Naive thymus-derived CD4-positive, alpha-beta T cell (primary cell): ENCODE measurements at regions not wholly inside any gene's neighbourhood (a gene's known extent, or its start where the extent isn't known, plus 50 kb on each side); places are given as distances from the start of the nearest gene placed in this dataset.

ENCODE experiments used
- ATAC-seq: fragments of 150-1000 bp; cut with Tn5 transposase; 2 replicates; pipeline ENCODE4 v1.10.0; 2021; ENCODE audit warnings: mild to moderate bottlenecking, moderate library complexity
- CTCF ChIA-PET: fragments of 350-600 bp; sonication (Branson Sonifier 250); formaldehyde crosslinking; loops from one replicate; lab custom pipeline; 2021; ENCODE audit warnings: antibody characterized with exemption; lab: Charles Lee
- POLR2A ChIA-PET: fragments of 350-600 bp; sonication (Branson Sonifier 250); formaldehyde crosslinking; loops from one replicate; lab custom pipeline; 2021; ENCODE audit warnings: antibody characterized with exemption, inconsistent platforms; lab: Charles Lee
- DNase-seq, 9 donors: peaks; one replicate each; pipeline versions ENCODE4 v3.0.0 to v3.0.0-alpha.2; 2020 to 2022; ENCODE audit warnings: mixed read lengths in 1 of 9
- H3K27ac ChIP-seq: one replicate; pipeline ENCODE4 v1.7.0; 2013; ENCODE audit warnings: mild to moderate bottlenecking, low read depth, low read length, moderate library complexity
- H3K27me3 ChIP-seq, 2 donors: one replicate each; pipeline ENCODE4 v1.7.0; 2013; ENCODE audit warnings: low read length in 2 of 2, mild to moderate bottlenecking in 2 of 2, moderate library complexity in 2 of 2; ENCODE audit not compliant: control insufficient read depth in 2 of 2, insufficient read depth in 2 of 2
- H3K36me3 ChIP-seq, 3 experiments: 1 replicate in 2 of 3; 2 replicates in 1 of 3; pipeline ENCODE4 v1.7.0; 2013; ENCODE audit warnings: low read length in 3 of 3, mild to moderate bottlenecking in 3 of 3, moderate library complexity in 1 of 3; ENCODE audit not compliant: insufficient read depth in 3 of 3, control insufficient read depth in 2 of 3
- H3K4me1 ChIP-seq, 2 donors: one replicate each; pipeline ENCODE4 v1.7.0; 2013; ENCODE audit warnings: low read length in 2 of 2, mild to moderate bottlenecking in 2 of 2, moderate library complexity in 1 of 2; ENCODE audit not compliant: control insufficient read depth in 2 of 2, insufficient read depth in 2 of 2
- H3K4me3 ChIP-seq: 2 replicates; pipeline ENCODE4 v1.7.0; 2013; ENCODE audit warnings: mild to moderate bottlenecking, low read length
- H3K9me3 ChIP-seq, 3 experiments: 1 replicate in 2 of 3; 2 replicates in 1 of 3; pipeline ENCODE4 v1.7.0; 2013; ENCODE audit warnings: low read length in 3 of 3; ENCODE audit not compliant: control insufficient read depth in 2 of 3
- H3K27ac Mint-ChIP-seq, 9 donors: one replicate each; pipeline ENCODE4 v1.8.0; 2020 to 2022; ENCODE audit warnings: mixed read lengths in 9 of 9, mild to moderate bottlenecking in 8 of 9, moderate library complexity in 5 of 9, inconsistent platforms in 2 of 9
- H3K27me3 Mint-ChIP-seq, 5 donors: one replicate each; pipeline ENCODE4 v1.8.0; 2021 to 2022; ENCODE audit warnings: mixed read lengths in 5 of 5, mild to moderate bottlenecking in 1 of 5
- H3K36me3 Mint-ChIP-seq, 5 donors: one replicate each; pipeline ENCODE4 v1.8.0; 2020 to 2022; ENCODE audit warnings: mixed read lengths in 5 of 5, mild to moderate bottlenecking in 3 of 5, inconsistent platforms in 1 of 5
- H3K4me1 Mint-ChIP-seq, 7 donors: one replicate each; pipeline ENCODE4 v1.8.0; 2020 to 2022; ENCODE audit warnings: mixed read lengths in 7 of 7, mild to moderate bottlenecking in 3 of 7, inconsistent platforms in 1 of 7
- H3K4me3 Mint-ChIP-seq, 10 donors: one replicate each; pipeline ENCODE4 v1.8.0; 2020 to 2022; ENCODE audit warnings: mild to moderate bottlenecking in 10 of 10, mixed read lengths in 10 of 10, moderate library complexity in 6 of 10, inconsistent platforms in 2 of 10
- H3K9me3 Mint-ChIP-seq, 11 donors: one replicate each; pipeline ENCODE4 v1.8.0; 2020 to 2022; ENCODE audit warnings: mixed read lengths in 11 of 11, mild to moderate bottlenecking in 4 of 11, inconsistent platforms in 1 of 11, moderate library complexity in 1 of 11
- intact Hi-C, 2 donors: fragments of 100-400 bp; cut with micrococcal nuclease; formaldehyde crosslinking; loops; one replicate each; pipeline ENCODE4 v1.15.1; 2023

DNA sequence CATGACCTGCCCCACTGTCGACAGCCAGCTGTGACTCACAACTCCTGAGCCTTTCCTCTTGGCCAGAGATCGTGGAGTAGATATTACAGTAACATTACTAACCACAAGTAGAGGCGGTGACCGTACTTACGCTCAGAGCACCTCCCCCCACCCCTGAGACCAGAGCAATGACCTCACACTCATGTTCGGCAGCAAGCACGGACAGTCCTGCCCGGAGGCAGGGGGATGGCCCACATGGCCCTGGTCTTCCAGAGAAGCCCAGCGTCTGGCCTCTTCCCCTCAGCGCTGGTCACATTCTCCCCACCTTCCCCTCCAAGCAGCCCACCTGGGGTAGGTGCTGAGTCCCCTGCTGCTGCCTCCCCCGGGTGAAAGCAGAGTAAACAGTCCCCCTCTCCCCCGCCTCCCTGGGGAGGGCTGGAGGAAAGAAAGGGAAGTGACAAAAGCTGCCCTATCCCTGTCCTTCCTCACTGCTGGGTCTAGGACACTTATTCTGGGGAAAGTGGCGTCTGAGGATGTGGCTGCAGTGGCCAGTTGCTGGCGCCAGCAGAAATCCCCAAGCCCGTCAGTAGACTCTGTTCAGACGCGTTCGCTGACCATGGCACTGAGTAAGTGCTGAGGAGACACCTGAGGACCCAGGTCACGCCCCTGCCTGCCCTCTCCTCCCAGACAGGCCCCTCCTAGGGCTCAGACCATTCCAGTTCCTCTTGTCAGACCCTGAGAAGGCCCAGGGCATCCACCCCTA lies 68.5 kb downstream of the MRPL14 start:
- H3K36me3 Mint-ChIP-seq = peaks cover 0 to 7% (median 0%) of the 10 kb centered on the region in 5 donors
- Histone ChIP-seq H3K9me3 (peaks cover 0 to 10% (median 0%) of the 10 kb centered on the region in 3 experiments), H3K27me3 (no peaks in the 10 kb centered on the region), H3K4me3 (no peak overlapping the region), H3K27ac (no peak overlapping the region), H3K36me3 (no peaks in the 10 kb centered on the region), H3K4me1 (no peaks in the 10 kb centered on the region)
- ChIA-PET CTCF (no interaction called here), POLR2A (no interaction called here)
- peaks cover 0 to 24% (median 0%) of the 10 kb centered on the region in 7 donors for H3K4me1 Mint-ChIP-seq
- H3K27me3 Mint-ChIP-seq = peaks cover 0 to 10% (median 5%) of the 10 kb centered on the region in 5 donors
- peaks cover 0 to 8% (median 3%) of the 10 kb centered on the region in 11 donors for H3K9me3 Mint-ChIP-seq
- peak overlapping the region in 1 of 9 donors; percentile 21 for H3K27ac Mint-ChIP-seq
- ATAC-seq = peak; percentile 83
- H3K4me3 Mint-ChIP-seq = peak overlapping the region in 1 of 10 donors; percentile 36
- intact Hi-C loops = no loop called here
- peak in 1 of 9 donors; percentile 42 for DNase-seq

DNA sequence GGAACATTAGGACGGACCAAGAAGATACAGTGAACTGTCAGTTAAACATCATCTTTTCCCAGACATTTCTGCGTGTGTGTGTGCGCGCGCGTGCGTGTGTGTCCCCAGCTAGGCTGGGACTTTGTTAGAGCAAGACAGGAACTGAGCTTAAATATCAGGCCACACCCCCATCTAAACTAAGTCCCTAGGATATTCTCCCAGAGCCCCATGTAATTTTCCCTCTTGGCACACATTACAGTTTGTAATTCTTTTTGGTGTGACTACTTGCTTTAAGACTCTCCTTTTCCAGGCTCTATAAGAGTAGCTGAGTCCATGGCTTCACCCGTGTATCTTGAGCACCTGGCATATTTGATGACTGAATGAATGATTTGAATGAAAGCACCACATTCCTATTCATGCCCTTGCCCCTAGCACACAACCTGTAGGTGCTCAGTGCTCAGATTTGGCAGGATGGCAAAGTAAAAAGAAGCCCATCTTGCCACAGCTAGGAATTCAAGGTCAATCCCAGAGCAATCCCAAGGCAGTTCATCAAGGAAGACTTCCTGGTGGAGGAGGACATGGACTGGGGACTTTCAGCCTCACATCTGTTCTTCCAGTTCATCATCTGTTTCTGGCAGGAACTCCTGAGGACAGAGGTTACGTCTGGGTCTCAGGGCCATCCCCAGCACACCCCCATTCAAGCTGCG lies 69.2 kb downstream of the MRPL14 start:
- peaks cover 0 to 7% (median 0%) of the 10 kb centered on the region in 5 donors for H3K36me3 Mint-ChIP-seq
- H3K27me3 Mint-ChIP-seq = peaks cover 0 to 10% (median 5%) of the 10 kb centered on the region in 5 donors
- Histone ChIP-seq H3K27ac (no peak overlapping the region), H3K4me3 (no peak overlapping the region), H3K4me1 (no peaks in the 10 kb centered on the region), H3K27me3 (no peaks in the 10 kb centered on the region), H3K36me3 (no peaks in the 10 kb centered on the region), H3K9me3 (peaks cover 0 to 10% (median 0%) of the 10 kb centered on the region in 3 experiments)
- CTCF ChIA-PET = interaction anchor here (0.6 kb wide), 1 partner anchor 364 kb away, joined by 6 read pairs; no protein-coding TSS in a partner anchor
- H3K4me3 Mint-ChIP-seq = peak overlapping the region in 1 of 10 donors; percentile 36
- no peak for DNase-seq
- peaks cover 0 to 24% (median 0%) of the 10 kb centered on the region in 7 donors for H3K4me1 Mint-ChIP-seq
- POLR2A ChIA-PET = no interaction called here
- H3K9me3 Mint-ChIP-seq = peaks cover 0 to 8% (median 3%) of the 10 kb centered on the region in 11 donors
- H3K27ac Mint-ChIP-seq = peak overlapping the region in 1 of 9 donors; percentile 26
- intact Hi-C loops = no loop called here
- no peak for ATAC-seq

DNA sequence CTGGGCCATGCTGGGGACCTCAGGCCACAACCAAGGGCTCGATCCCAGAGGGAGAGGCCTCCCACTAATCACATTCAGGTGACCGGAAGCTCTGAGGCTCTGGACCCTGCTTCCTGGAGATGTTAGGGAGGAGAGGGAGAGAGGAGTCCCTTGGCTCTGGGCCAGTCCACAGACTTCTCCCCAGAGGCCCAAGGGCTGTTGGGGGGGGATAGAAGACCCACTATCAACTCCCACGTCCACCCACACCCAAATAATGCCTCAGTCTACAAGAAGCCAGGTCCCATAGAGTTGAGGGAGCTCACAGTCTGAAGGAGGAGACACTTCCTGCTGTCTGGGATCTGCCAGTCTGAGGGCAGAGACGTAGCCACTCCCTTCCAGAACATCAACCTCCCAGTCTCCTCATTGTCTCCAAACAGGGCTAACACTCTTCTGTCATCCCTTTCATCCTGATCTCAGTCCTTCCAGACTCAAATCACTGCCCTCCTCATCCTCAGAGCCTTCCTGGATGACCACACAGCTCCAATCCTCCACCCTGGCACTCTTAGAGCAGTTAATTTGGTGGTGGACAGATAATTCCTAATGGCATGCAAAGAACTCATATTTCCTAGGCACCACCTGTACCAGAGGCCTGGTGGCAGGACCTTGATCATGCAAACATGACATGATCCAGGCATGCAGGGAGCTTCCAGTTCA lies 69.9 kb downstream of the MRPL14 start:
- Mint-ChIP-seq H3K27me3 (peaks cover 0 to 10% (median 5%) of the 10 kb centered on the region in 5 donors), H3K4me1 (peaks cover 0 to 23% (median 0%) of the 10 kb centered on the region in 7 donors), H3K36me3 (peaks cover 0 to 7% (median 0%) of the 10 kb centered on the region in 5 donors), H3K27ac (no peak overlapping the region), H3K4me3 (no peak overlapping the region), H3K9me3 (peaks cover 0 to 8% (median 3%) of the 10 kb centered on the region in 11 donors)
- Histone ChIP-seq H3K4me1 (no peaks in the 10 kb centered on the region), H3K27ac (no peak overlapping the region), H3K36me3 (no peaks in the 10 kb centered on the region), H3K4me3 (no peak overlapping the region), H3K27me3 (no peaks in the 10 kb centered on the region), H3K9me3 (peaks cover 0 to 10% (median 0%) of the 10 kb centered on the region in 3 experiments)
- POLR2A ChIA-PET = no interaction called here
- intact Hi-C loops = no loop called here
- DNase-seq (no peak), ATAC-seq (no peak)
- CTCF ChIA-PET = interaction anchor here (0.6 kb wide), 1 partner anchor 363 kb away, joined by 6 read pairs; no protein-coding TSS in a partner anchor

- Histone ChIP-seq H3K4me1 (no peaks in the 10 kb centered on the region), H3K27ac (no peak overlapping the region)
These were observed 70.6 kb downstream of the MRPL14 start for GRCh38 chr6:44056392-44057237.

GRCh38 chr6:44054721-44055559 lies 72.3 kb downstream of the MRPL14 start:
- CTCF ChIA-PET = no interaction called here
- intact Hi-C loops = no loop called here
- Histone ChIP-seq H3K4me1 (no peaks in the 10 kb centered on the region), H3K27me3 (no peaks in the 10 kb centered on the region), H3K27ac (no peak overlapping the region), H3K4me3 (no peak overlapping the region), H3K9me3 (peaks cover 0 to 8% (median 0%) of the 10 kb centered on the region in 3 experiments), H3K36me3 (no peaks in the 10 kb centered on the region)
- H3K36me3 Mint-ChIP-seq = peaks cover 0 to 5% (median 0%) of the 10 kb centered on the region in 5 donors
- DNase-seq (no peak), ATAC-seq (no peak)
- peaks cover 0 to 27% (median 0%) of the 10 kb centered on the region in 7 donors for H3K4me1 Mint-ChIP-seq
- POLR2A ChIA-PET = no interaction called here
- no peak overlapping the region for H3K27ac Mint-ChIP-seq
- H3K9me3 Mint-ChIP-seq = peaks cover 0 to 6% (median under 1%) of the 10 kb centered on the region in 11 donors
- no peak overlapping the region for H3K4me3 Mint-ChIP-seq
- peaks cover 0 to 11% (median 6%) of the 10 kb centered on the region in 5 donors for H3K27me3 Mint-ChIP-seq

More at GRCh38 chr6:44056392-44057237, 70.6 kb downstream of the MRPL14 start:
- ATAC-seq (no peak), DNase-seq (no peak)
- Mint-ChIP-seq H3K36me3 (peaks cover 0 to 7% (median 0%) of the 10 kb centered on the region in 5 donors), H3K27me3 (peaks cover 0 to 11% (median 6%) of the 10 kb centered on the region in 5 donors), H3K4me1 (peaks cover 0 to 25% (median 0%) of the 10 kb centered on the region in 7 donors), H3K27ac (no peak overlapping the region), H3K9me3 (peaks cover 0 to 8% (median 3%) of the 10 kb centered on the region in 11 donors), H3K4me3 (no peak overlapping the region)
- Histone ChIP-seq H3K9me3 (peaks cover 0 to 10% (median 0%) of the 10 kb centered on the region in 3 experiments), H3K4me3 (no peak overlapping the region), H3K36me3 (no peaks in the 10 kb centered on the region), H3K27me3 (no peaks in the 10 kb centered on the region)
- intact Hi-C loops = no loop called here
- POLR2A ChIA-PET = no interaction called here
- CTCF ChIA-PET = no interaction called here
